ENCODE measurements at regions not wholly inside any gene's neighbourhood (a gene's known extent, or its start where the extent isn't known, plus 50 kb on each side); places are given as distances from the start of the nearest gene placed in this dataset.

DNA sequence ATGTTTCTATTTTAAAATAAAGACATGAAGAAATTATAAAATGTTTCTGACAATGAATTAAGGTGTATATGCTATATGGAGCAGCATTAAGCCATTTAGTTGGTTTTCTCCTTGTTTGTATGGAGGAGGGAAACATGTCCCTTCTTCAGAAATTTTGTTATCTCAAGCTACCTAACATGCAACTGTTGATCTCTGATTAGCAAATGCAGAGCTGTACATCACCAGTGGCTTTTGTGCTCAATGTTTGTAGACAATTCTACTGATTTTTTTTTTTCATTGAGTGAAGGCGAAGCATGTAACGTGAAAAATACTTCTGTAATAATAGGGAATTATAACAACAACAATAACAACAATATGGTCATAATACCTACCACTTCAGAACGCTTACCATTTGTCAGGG lies 463.7 kb downstream of the PLPP3 start:
- ChIA-PET POLR2A (no interaction called here), CTCF (no interaction called here)
- no peak overlapping the region for H3K4me3 ChIP-seq (ENCODE audit: low read depth, low read length)
- DNase-seq (ENCODE audit: low read depth, low spot score): no peak
- TF ChIP-seq, protein P1, sequence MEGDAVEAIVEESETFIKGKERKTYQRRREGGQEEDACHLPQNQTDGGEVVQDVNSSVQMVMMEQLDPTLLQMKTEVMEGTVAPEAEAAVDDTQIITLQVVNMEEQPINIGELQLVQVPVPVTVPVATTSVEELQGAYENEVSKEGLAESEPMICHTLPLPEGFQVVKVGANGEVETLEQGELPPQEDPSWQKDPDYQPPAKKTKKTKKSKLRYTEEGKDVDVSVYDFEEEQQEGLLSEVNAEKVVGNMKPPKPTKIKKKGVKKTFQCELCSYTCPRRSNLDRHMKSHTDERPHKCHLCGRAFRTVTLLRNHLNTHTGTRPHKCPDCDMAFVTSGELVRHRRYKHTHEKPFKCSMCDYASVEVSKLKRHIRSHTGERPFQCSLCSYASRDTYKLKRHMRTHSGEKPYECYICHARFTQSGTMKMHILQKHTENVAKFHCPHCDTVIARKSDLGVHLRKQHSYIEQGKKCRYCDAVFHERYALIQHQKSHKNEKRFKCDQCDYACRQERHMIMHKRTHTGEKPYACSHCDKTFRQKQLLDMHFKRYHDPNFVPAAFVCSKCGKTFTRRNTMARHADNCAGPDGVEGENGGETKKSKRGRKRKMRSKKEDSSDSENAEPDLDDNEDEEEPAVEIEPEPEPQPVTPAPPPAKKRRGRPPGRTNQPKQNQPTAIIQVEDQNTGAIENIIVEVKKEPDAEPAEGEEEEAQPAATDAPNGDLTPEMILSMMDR (IDR thresholded peaks at IDR 0.05; ENCODE audit: insufficient read depth, low read length, missing control alignments): no peak

DNA sequence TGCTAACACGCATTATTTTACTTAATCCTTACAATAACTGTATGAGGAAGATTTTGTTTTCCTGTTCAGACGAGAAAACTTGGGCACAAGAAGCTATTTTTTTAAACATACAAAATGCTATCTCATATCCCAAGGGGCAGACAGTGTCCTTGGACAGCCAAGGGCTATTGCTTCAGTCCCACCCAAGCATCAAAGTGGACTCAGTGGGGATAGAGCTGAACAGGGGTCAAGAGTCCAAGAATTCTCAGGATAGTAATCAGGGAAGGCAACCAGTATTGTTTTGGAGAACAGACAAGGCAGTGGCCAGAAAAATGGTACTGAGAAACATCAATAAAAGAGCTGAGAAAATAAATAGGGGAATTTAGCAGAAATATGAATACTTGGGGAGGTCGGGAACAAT lies 465.7 kb downstream of the PLPP3 start:
- CTCF ChIA-PET: no interaction called here

DNA sequence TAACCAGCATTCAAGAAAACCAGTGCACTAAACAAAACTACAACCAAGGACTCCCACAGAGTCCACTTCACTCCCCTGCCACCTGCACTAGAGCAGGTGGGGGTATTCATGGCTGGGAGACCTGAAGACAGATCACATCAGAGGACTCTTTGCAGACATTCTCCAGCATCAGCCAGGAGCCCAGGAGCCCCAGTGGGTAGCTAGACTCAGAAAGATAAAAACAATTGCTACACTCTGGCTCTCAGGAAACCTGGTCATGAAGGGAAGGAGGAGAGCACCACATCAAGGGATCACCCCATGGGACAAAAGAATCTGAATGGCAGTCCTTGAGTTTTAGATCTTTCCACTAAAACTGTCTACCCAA lies 472.1 kb downstream of the PLPP3 start:
- ChIA-PET POLR2A (no interaction called here), CTCF (interaction anchor here (1.2 kb wide), 1 partner anchor 12 kb away, joined by 3 read pairs; no protein-coding TSS in a partner anchor)
- DNase-seq (ENCODE audit: low read depth, low spot score): no peak
- no peak overlapping the region for H3K4me3 ChIP-seq (ENCODE audit: low read depth, low read length)
- TF ChIP-seq, protein P1 (IDR thresholded peaks at IDR 0.05; ENCODE audit: insufficient read depth, low read length, missing control alignments): no peak

More for the DNA sequence above, 465.7 kb downstream of the PLPP3 start:
- TF ChIP-seq, protein P1 (IDR thresholded peaks at IDR 0.05; ENCODE audit: insufficient read depth, low read length, missing control alignments): no peak
- DNase-seq (ENCODE audit: low read depth, low spot score): no peak
- no peak overlapping the region for H3K4me3 ChIP-seq (ENCODE audit: low read depth, low read length)
- POLR2A ChIA-PET: no interaction called here

DNA sequence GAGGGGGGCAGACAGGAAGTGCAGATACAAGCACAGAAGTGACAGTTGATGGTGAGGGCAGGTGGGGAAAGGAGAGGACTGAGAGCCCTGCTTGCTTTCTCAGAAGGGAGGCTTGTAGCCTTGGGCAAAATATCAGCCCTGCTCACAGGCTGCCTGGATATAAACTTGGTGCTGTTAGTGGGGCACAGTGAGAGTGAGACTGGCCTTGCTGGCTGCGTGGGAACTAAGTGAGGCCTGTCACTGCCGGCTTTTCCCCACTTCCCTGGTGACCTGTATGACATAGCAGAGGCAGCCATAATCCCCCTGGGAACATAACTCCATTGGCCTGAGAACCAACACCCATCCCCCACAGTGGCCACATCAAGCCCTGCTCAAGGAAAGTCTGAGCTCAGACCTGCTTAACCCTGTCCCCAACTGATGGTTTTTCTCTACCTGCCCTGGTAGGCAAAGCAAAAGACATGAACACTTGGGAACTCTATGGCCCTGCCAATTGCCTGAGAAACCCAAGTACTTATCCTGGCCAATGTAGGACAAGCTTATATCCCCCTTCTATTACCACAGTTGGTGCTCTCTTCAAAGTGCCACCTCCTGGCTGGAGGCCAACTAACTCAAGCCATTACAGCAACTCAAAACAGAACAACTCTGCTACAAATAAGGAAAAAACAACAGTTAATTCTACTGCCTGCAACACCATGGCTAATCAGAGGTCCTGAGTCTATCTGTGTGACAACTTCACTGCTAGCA lies 472.7 kb downstream of the PLPP3 start:
- TF ChIP-seq, protein P1 (IDR thresholded peaks at IDR 0.05; ENCODE audit: insufficient read depth, low read length, missing control alignments): no peak
- no peak overlapping the region for H3K4me3 ChIP-seq (ENCODE audit: low read depth, low read length)
- ChIA-PET CTCF (no interaction called here), POLR2A (no interaction called here)
- no peak for DNase-seq (ENCODE audit: low read depth, low spot score)

DNA sequence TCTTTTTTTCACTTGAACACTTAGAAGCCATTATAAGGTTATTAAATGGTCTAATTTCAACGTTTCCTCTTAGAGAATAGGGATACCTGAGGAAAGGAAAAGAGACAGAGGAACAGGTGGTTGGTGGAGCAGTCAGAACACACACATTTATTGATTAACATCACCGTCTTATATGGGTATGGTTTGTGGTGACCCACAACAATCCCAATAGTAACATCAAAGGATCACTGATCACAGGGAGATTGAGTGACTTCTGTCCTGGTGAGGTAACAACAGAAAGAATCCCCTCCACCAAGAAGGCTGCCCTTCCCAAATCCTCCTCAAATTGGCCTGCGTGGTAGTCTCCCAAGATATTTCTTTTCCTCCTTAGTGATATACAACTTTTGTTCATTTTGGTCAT lies 474.0 kb downstream of the PLPP3 start:
- POLR2A ChIA-PET: no interaction called here
- no peak for DNase-seq (ENCODE audit: low read depth, low spot score)
- CTCF ChIA-PET: no interaction called here
- TF ChIP-seq, protein P1 (IDR thresholded peaks at IDR 0.05; ENCODE audit: insufficient read depth, low read length, missing control alignments): no peak
- no peak overlapping the region for H3K4me3 ChIP-seq (ENCODE audit: low read depth, low read length)

DNA sequence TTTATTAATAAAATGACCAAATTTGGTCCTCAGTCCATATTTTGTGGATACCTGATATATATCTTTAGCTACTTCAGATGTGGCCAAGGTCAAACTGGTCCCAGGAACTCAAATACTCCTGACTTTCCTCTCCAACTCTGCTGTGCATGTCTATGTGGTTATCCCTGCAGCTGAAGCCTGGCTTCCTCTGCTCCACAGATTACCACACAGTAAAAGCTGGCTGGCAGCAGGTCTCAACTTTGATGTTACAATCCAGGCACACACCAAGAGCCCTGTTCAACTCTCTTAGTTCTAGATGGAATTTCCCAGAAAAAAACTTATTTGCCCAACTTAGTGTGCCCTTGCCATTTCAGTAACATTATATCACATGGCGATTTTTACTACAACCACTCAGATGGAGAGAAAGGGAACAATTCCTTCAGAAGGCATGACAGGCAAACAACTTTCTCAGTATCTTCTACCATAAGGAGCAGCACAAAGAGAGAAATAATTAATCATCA lies 479.5 kb downstream of the PLPP3 start:
- no peak for DNase-seq (ENCODE audit: low read depth, low spot score)
- POLR2A ChIA-PET: no interaction called here
- H3K4me3 ChIP-seq (ENCODE audit: low read depth, low read length): no peak overlapping the region
- TF ChIP-seq, protein P1 (IDR thresholded peaks at IDR 0.05; ENCODE audit: insufficient read depth, low read length, missing control alignments): no peak
- CTCF ChIA-PET: no interaction called here

All from AG04449 (cell line).